NOMO-1 treated with DMSO at 0.1 percent for 48 hours (cell line): ENCODE measurements at regions not wholly inside any gene's neighbourhood (a gene's known extent, or its start where the extent isn't known, plus 50 kb on each side); places are given as distances from the start of the nearest gene placed in this dataset.

ENCODE experiments used
- DNase-seq: peaks from one replicate; lab custom pipeline; 2025; ENCODE audit not compliant: unreplicated experiment; lab: John Stamatoyannopoulos, UW

DNA sequence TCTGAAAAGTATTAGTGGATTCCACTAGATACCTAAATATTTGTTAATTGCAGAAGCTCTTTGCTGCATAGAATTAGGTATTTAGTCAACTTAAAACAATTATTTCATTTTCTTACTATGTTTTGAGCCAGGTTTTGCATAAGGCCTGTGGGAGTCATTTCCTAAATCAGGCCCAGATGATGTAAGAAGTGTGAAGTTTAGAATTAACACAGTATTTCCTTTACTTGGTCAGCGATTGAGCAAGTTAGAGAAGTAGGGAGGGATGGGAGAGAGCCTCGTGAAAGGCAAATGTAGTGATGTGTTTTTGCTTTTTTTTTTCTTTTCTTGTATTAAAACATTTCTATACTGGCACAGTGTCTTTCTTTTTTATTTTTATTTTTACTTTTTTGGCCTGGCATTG lies 711.1 kb downstream of the HDGFL1 start:
- DNase-seq, result no peak

DNA sequence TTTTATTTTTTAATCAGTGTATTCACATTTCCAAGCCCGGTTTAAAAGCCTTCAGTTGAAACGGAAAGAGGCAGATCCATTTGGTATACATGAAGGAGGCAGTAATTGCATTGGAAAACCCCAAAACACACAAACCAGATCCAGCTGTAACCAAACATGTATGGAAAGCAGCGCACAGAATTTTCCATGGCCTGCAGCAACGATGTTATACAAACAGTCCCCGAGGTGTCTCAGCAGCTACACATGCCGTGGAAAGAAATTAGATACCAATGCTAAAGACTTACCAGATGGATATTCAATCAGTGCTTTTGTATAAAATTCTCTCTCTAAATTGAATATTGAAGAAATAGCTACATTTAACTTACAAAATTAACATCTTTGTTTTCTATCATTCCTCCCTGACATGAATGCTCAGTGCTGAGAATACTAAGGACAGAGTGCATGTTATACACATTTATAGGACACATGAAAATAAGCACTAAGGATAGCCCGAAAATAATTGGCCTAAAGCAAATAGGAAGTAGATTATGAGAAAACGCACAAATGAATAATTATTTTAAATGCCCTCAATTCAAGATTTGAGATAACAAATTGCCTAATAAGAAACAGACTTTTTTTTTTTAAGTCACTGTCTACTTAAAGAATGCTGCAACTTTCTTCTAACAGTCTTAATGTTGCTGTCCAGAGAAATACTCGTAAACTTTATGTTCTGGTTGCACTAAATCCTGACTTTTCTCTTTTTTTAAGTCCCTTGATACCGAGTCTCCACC lies 713.1 kb downstream of the HDGFL1 start:
- no peak for DNase-seq

DNA sequence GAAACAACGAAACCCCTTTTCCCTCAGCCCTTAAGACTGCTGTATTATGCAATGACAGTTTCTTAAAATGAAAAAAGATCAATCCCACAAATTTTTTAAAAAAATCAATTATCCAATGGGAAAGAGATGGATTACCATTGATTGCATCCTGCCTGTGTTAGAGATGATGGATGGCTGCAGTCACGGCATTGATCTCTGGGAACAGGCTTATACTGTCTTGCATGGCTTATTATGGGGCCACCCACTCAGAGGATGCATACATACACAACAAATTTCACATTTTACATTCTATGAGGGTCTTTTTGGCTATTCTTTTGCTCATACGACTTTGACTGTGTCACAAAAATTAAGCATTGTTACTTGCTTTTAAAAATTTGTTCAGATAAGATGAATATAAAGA lies 724.3 kb downstream of the HDGFL1 start:
- no peak for DNase-seq

DNA sequence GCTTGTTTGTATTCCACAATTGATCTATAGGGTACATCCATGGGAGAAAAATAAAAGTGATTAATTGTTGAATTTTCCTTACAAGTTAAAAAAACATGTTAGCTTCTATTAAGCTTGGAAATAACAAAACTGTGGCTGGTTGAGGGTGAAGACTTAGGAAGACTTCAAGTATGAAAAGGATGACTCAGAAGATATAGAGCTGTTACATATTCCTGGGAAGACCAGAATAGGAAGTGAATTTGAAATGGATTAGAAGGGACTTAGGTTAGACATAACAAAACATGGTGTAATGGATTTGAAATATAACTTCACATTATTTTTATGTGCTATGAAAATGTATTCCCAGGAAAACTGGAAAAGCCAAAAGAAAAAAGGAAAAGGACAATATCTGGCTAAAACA lies 732.2 kb downstream of the HDGFL1 start:
- DNase-seq, result no peak

DNA sequence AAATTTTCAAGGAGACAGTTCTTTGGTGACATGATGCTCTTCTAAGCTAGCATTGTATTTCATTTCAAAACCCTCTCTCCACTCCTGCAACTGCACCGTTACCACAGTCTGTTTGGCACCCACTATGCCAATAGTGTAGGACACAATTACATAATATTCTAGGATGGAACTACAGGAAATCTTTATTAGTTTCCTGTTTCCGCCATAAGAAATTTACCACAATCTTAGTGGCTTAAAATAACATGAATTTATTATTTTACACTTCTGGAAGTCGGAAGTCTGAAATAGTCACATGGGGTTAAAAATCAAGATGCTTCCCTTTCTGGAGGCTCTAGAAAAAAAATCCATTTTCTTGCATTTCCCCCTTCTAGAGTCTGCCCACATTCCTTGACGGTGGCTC lies 733.1 kb downstream of the HDGFL1 start:
- no peak for DNase-seq

DNA sequence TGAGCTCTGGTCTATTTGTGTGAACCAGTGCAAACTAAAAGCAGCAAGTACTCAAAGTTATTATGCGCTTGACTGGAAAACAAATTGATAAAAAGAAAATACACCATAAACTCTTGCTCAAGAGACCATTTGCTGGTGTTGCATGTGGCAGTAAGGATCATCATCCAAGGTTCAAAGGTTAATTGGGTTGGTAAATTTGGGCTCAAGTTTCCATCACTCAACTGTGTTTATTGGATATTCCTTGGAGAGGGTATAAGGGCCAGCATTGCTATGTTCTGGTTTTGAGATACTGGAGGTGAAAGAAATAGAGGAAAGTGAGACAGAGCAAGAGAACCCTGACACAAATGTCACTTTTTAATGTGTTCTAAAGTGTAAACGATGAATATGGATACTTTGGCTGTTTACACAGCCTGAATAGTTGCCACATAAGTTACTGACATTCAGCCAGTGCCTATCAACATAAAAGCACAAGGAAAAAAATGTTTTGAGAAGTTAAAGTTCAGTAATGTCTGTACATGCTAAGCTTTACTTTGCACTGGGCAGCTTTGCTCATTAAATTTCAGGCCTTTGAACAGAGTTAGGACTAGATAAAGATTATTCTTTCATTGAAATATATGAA lies 736.1 kb downstream of the HDGFL1 start:
- DNase-seq, result no peak

DNA sequence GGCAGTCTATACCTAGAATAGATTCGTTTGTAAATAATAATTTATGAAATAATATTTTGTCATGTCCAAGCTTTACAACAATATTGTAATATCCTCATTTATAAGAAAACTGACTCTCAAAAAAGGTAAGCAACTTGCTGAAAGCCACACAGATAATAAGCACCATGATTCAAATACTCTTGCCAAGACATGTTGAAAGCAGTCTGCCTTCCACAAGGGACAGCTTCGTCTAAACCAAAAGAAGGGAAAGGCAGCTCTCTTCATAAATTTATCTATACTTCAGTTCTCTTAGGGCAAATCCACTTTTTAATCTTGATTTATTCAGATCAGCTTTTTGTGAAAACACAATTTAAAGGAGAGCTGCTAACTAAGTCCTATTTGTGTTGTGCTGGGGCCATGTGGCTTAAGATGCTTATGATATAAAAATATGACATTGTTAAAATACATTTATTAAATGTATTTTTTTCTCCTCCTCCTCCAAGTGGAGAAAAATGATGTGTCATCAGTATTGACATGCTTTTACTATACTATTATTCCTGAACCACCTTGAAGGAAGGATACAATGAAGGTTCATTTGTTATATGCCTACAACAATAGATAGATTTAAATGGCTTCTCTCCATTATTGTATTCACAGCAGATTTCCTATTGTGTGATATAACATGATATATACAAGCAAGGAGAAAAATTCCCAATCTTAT lies 737.0 kb downstream of the HDGFL1 start:
- no peak for DNase-seq

DNA sequence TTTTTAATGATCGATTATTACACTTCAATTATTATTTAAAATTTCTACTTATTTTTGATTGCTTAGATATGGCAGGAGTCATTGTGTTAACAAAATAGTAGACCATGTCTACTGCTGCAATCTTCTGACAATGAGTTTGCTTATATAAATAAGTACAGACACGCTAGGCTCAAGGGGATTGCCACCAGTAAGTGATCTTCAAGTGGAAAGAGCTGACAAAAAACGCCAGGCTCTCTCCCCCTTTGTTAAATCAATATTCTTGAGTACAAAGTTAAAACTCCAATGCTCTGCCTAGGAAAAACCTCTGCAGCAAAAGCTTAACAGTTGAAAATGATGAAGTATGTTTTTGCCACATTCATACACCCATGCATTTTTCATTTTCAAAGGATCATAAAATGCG lies 738.1 kb downstream of the HDGFL1 start:
- DNase-seq, result no peak

DNA sequence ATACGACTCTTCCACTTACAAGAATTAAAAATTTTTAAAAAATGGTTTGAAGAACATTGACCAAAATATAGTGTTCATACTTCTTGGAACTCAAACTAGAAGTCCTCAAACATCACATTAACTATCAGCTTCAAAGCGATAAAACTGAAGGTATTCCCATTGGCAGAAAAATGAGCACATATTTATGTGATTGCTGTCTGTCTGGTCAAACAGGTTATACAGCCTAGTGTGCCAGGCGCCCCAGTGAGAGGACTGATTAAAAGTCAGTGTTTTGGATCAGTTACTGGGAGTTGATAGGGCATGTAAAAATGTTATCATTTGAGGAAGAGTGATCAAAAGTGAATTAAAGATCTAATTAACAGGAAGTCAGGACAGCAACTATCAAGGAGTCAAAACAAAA lies 738.8 kb downstream of the HDGFL1 start:
- no peak for DNase-seq

DNA sequence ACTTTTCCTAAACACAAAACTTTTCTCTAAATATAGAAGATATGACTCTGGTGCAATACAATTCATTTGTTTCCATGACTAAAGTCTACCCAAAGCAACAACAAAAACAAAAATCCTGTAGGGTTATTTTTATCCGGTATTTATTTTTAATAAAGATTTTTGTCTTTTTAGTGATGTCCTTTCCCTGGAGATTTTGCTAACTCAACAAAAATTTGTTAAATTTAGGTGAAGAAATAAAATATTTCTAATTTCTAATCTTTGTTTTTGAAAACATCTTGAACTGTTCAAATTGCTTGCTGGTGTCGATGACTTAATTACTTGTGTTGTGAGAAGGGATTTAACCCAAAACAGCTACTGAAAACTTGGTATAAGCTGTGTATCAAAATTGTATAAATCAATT lies 741.8 kb downstream of the HDGFL1 start:
- DNase-seq, result no peak

DNA sequence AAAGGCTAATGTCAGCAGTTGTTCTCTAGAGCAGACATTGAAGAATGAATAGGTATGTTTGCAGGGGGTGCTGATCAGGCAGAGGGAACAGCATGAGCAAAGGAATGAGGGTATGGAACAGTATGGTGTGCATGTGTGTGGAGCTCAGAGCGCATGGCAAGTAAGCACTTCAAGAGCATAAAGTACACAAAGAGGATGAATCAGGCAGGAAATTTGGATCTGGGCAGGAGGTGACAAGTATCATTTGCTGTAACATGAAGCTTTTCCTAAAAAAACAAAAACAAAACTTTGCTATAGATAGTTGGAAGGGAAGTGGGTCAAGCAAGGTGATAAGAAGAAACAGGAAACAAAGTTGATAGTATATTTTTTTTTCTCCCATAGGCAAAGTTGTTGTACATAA lies 746.8 kb downstream of the HDGFL1 start:
- DNase-seq, result no peak

DNA sequence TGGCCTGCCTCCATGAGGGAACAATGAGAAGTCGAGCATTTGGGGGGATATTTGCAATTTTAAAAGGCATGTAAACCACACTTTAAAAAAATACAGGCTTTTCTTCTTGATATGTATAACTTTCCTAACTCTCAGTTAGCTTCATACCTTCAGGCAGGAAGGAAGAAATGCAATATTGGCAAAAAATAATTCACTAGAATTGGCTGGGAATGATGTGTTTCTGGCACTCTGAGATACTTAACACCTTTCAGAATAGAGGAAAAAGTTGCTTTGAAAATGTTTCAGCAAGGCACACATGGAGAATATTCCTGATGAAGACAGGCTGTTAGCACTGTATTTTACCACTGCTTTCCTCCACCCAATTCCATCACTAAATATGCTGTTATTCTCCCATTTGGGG lies 747.6 kb downstream of the HDGFL1 start:
- no peak for DNase-seq

DNA sequence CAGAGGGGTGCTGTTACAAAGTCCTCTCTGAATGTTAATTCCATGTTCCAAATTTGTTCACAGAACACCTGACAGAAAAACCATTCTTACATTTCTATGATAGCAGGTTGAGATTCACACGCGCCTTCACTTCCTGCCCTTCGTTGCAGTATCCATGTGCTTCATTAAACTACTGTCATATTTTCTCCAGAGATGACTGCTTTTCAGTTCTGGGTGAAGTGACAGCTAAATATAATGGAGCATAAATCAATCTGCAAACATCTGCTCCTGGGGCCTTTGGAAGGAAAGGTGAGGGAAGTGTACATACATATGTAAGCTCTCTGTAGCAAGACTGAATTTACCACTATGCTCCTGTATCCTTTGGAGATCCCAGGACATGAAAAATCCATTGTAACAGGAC lies 750.2 kb downstream of the HDGFL1 start:
- DNase-seq, result no peak

DNA sequence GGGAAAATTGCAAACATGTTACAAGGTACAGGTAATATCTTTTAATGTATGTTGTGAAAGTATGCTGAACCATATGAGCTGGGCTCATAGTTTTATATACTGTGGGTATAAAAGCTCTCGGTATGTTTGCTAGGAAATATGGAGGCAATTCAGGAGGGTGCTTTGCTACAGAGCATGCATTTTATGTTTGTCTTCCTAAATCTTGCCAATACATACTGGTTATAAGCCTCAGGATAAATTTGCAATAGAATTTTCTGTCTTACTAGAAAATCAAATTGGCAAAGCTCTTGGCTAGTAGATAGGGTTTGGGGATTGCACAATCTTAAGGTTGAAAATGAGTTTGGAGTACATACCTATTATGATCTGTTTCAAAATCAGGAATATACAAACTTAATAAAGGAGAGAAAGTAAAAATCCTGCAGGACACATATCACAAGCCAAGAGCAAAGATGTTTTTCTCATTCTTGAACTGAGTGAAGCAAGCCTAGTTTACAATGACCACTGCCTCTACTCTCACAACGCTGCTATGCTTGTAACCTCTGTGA lies 751.2 kb downstream of the HDGFL1 start:
- DNase-seq, result no peak

DNA sequence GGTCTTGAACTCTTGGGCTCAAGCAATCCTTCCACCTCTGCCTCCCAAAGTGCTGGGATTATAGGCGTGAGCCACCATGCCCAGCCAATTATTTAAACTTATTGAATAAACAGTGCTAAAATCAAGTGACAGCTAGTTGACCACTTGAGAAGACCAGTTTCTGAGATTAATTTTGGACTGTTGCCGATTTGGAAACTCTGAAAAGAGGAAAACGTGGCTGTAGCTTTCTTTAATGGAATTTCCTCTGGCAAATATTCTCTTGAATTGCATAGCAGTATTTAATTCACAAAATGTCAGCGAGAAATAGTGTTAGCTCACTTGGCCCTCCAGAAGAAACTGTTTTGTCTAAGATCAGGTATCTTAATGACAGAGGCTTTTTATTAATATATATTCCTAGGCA lies 754.5 kb downstream of the HDGFL1 start:
- DNase-seq, result no peak

DNA sequence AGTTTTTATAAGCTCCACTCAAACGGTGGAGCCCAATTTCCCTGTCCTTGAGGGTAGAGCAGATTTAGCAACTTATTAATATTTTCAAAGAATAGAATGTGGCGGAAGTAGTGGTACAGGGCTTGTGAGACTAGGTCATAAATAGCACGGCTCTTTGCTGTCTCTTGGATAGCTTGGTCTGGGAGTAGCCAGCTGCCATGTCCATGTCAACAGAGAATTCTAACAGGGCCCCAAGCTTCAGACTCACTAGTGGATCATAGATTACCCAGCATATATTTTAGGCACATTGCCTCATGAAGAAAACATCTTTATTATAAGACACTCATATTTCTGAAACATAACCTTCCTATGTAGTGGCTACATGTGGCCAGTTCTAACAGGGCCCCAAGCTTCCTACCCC lies 755.7 kb downstream of the HDGFL1 start:
- DNase-seq, result no peak

DNA sequence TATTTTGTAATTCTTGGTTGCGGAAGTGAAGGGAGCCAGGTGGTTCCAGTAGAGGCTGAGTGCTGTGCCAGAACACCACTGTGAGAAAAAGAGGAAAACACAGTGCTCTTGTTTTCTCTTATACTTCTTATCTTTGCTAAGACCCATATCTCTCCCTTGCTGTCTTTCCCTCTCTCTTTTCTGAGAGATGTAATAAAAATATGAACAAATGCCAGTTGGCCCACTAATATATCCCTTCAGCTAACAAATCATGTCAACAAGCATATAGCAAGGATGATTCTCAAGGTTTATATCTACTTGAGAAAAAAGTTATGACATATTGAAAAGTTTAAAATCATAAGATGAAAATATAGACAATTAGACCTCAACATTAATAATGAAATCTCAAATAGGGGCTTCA lies 758.3 kb downstream of the HDGFL1 start:
- no peak for DNase-seq

DNA sequence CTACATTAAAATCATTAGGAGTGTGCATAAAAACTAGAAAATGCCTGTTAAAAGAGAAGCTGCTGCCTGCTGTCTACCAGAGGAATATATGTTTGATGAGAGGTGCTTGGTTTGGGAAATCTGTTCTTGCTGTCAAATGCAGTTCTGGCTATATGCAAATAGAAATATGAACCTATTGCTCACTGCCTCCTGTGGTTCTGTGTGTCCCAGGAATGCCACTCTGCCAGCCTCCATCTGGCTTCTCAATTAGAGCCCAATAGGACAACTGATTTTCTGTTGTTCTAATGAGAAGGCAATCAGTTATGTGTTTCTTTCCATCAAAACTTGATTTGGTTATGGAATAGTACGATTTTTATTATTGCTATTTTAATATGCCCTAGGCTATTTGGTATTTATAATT lies 759.7 kb downstream of the HDGFL1 start:
- no peak for DNase-seq

DNA sequence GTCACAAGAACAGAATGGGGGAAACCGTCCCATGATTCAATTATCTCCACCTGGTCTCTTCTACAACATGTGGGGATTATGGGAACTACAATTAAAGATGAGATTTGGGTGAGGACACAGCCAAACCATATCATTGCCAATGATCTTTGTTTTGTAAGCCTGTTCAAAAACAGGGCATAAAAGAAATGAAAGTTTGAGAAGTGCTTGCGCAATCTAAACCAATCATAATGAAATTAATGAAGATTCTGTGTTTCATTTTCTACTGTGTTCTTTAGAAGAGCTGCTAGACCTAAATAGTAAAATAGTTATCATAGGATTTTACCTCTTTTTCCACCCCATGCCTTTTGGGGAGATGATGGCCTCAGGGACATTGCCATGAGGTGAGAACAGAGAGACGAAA lies 761.3 kb downstream of the HDGFL1 start:
- DNase-seq, result no peak

DNA sequence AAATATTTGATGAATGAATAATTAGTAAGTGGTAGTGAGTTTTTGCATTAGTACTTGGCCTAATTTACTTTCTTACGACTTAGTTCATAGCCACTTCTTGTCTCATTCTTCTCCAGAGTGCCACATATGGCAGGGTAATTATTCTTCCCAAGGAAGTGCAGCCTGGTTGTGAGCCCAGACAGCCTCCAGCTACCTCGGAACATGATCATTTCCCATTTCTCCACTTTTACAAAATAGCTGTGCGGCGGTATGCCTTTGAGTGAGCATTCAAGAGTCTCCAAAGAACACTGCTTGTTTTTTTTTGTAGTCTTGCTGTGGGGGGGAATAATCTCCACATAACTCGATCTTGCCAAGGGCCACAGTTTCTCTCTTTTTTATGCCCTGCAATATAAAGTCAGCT lies 765.0 kb downstream of the HDGFL1 start:
- DNase-seq, result no peak

DNA sequence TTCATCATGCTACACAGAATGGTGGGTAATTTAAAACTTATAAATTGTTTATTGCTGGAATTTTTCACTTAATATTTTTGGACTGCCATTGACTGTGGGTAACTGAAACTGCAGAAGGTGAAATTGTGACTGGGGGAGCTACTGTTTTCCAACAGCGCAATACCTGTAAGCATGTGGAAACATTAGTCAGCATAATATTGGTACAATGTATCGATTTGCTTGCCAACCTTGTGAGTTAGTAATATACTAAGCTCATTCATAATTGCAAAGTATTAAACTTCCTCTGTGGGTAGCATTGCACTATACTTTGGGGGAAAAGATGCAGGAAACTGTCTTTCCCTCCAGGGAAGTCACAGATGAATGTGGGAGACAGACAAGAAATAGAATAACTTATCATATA lies 766.5 kb downstream of the HDGFL1 start:
- DNase-seq, result no peak

DNA sequence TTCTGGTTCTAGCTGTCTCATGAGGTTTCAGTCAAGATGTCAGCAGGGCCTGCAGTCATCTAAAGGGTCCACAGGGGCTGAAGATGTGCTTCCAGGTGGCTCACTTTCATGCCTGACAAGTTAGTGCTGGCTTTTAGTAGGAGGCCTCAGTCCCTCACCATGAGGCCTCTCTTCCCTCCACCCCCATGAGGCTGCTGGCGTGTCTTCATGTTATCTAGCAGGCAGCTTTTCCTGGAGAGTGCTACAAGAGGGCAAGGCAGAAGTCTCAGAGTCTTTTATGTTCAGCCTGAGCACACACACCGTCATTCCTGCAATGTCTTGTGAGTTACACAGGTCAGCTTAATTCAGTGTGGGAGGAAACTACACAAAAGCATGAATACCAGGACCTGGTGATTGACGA lies 769.9 kb downstream of the HDGFL1 start:
- no peak for DNase-seq
